GM12864 (cell line): ENCODE measurements at regions not wholly inside any gene's neighbourhood (a gene's known extent, or its start where the extent isn't known, plus 50 kb on each side); places are given as distances from the start of the nearest gene placed in this dataset.

ENCODE experiments used
- DNase-seq: peaks from one replicate; pipeline ENCODE4 v3.0.0-alpha.2; 2011; ENCODE audit warnings: low read depth
- H3K4me3 ChIP-seq: 2 replicates; pipeline ENCODE4 v1.5.1; 2011; ENCODE audit warnings: mild to moderate bottlenecking, low read depth, low read length, control low read depth
- CTCF ChIP-seq: IDR thresholded peaks from 2 replicates; pipeline ENCODE4 v1.5.1; 2011; ENCODE audit warnings: low read depth, mild to moderate bottlenecking, moderate library complexity, low read length, control low read depth, inconsistent platforms; ENCODE audit errors: missing control alignments

GRCh38 chr5:13412040-13412595, 532.4 kb downstream of the DNAH5 start:
- DNase-seq = no peak
- no peak for TF ChIP-seq CTCF
- no peak overlapping the region for H3K4me3 ChIP-seq

GRCh38 chr5:13408616-13409015, 535.9 kb downstream of the DNAH5 start:
- H3K4me3 ChIP-seq = no peak overlapping the region
- TF ChIP-seq CTCF = no peak
- no peak for DNase-seq

- no peak for DNase-seq
- no peak overlapping the region for H3K4me3 ChIP-seq
- no peak for TF ChIP-seq CTCF
Observed at GRCh38 chr5:13403351-13403750, 541.1 kb downstream of the DNAH5 start.

GRCh38 chr5:13385066-13385465, 559.4 kb downstream of the DNAH5 start:
- TF ChIP-seq CTCF = no peak
- H3K4me3 ChIP-seq = no peak overlapping the region
- no peak for DNase-seq

DNA sequence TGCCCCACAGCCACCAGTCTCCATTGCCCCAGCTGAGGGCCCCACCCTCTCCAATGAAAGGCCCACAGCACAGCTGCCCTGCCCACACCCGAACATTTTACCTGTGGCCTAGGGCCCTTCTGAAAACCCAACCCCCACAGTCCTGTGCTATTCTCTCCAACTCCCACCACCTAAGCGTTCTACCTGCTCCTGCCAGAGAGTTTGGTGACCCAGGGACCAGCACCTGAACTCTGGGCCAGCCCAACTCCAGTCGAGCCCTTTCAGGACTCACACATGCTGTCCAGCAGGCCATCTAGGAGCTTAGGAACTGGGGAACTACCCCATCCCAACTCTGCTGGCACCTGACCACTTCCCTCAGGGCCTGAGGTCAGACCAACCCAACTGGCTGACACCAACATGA, 562.3 kb downstream of the DNAH5 start:
- no peak for TF ChIP-seq CTCF
- no peak for DNase-seq
- H3K4me3 ChIP-seq = no peak overlapping the region

DNA sequence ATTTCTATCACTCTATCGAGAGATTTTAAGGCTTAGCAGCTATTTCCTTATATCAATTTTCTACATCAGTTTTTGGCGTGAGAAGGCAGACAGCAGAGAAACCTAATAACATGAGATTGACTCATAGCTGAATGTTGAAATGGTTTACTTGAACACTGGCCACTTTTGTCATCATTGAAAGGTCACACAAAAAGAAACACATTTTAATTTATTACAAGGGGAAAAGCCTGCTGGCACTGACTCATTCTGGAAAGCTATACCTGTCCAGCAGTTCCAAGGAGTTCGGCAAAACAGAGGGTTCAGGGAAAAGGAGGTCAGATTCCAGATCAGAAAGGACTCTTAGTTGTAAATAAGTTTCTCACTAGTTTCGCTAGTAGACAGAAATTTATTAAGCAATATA, 566.4 kb downstream of the DNAH5 start:
- no peak for TF ChIP-seq CTCF
- no peak for DNase-seq
- H3K4me3 ChIP-seq = no peak overlapping the region

GRCh38 chr5:13359344-13359743, 585.1 kb downstream of the DNAH5 start:
- no peak for DNase-seq
- no peak for TF ChIP-seq CTCF
- H3K4me3 ChIP-seq = no peak overlapping the region
